Colonic mucosa (tissue), 4 donors: ENCODE measurements at regions not wholly inside any gene's neighbourhood (a gene's known extent, or its start where the extent isn't known, plus 50 kb on each side); places are given as distances from the start of the nearest gene placed in this dataset.

Experiments used
- DNase-seq: peaks from one replicate; pipeline ENCODE4 v3.0.0-alpha.2; 2020
- H3K27ac ChIP-seq: fragments of 200-600 bp; one replicate; pipeline ENCODE4 v1.8.0; 2021
- H3K27me3 ChIP-seq: fragments of 200-600 bp; one replicate; pipeline ENCODE4 v1.8.0; 2021
- H3K36me3 ChIP-seq: fragments of 200-600 bp; one replicate; pipeline ENCODE4 v1.8.0; 2021
- H3K4me1 ChIP-seq: fragments of 200-600 bp; one replicate; pipeline ENCODE4 v1.8.0; 2021; ENCODE audit warnings: mild to moderate bottlenecking
- H3K4me3 ChIP-seq: fragments of 200-600 bp; one replicate; pipeline ENCODE4 v1.8.0; 2021
- H3K9ac ChIP-seq, 2 donors: one replicate each; pipeline ENCODE4 v1.7.0; 2013; ENCODE audit warnings: control low read depth in 2 of 2, low read depth in 2 of 2, low read length in 2 of 2
- H3K9me3 ChIP-seq: fragments of 200-600 bp; one replicate; pipeline ENCODE4 v1.8.0; 2021
- intact Hi-C: fragments of 100-400 bp; cut with DNase I; formaldehyde crosslinking; loops from one replicate; pipeline ENCODE4 v1.14.1; 2022
- TF ChIP-seq, protein P1 (sequence below): fragments of 200-600 bp; IDR thresholded peaks from one replicate; pipeline ENCODE4 v1.8.0; 2022; ENCODE audit warnings: antibody characterized with exemption, mild to moderate bottlenecking
- donor health status: healthy.
- donor health status: DM: no; HTN: no; CAD: no.
- donor health status: DM: no; HTN: no; CAD: no.

GRCh38 chr20:57066126-57066900, 200.1 kb downstream of the BMP7 start:
- DNase-seq: no peak
- Histone ChIP-seq H3K27ac (no peak overlapping the region), H3K9ac (no peak overlapping the region), H3K4me3 (no peak overlapping the region), H3K4me1 (no peaks in the 10 kb centered on the region), H3K9me3 (no peaks in the 10 kb centered on the region), H3K36me3 (no peaks in the 10 kb centered on the region), H3K27me3 (no peaks in the 10 kb centered on the region)
- TF ChIP-seq, protein P1, sequence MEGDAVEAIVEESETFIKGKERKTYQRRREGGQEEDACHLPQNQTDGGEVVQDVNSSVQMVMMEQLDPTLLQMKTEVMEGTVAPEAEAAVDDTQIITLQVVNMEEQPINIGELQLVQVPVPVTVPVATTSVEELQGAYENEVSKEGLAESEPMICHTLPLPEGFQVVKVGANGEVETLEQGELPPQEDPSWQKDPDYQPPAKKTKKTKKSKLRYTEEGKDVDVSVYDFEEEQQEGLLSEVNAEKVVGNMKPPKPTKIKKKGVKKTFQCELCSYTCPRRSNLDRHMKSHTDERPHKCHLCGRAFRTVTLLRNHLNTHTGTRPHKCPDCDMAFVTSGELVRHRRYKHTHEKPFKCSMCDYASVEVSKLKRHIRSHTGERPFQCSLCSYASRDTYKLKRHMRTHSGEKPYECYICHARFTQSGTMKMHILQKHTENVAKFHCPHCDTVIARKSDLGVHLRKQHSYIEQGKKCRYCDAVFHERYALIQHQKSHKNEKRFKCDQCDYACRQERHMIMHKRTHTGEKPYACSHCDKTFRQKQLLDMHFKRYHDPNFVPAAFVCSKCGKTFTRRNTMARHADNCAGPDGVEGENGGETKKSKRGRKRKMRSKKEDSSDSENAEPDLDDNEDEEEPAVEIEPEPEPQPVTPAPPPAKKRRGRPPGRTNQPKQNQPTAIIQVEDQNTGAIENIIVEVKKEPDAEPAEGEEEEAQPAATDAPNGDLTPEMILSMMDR: no peak
- intact Hi-C loops: loop anchor here (10.0 kb wide), 1 partner anchor 512 kb away; no protein-coding TSS in a partner anchor

GRCh38 chr20:57069442-57069841, 197.0 kb downstream of the BMP7 start:
- Histone ChIP-seq H3K36me3 (no peaks in the 10 kb centered on the region), H3K9ac (peak overlapping the region in 1 of 2 donors; percentile 24), H3K4me1 (no peaks in the 10 kb centered on the region), H3K9me3 (no peaks in the 10 kb centered on the region), H3K27ac (no peak overlapping the region), H3K4me3 (no peak overlapping the region), H3K27me3 (no peaks in the 10 kb centered on the region)
- TF ChIP-seq, protein P1: no peak
- DNase-seq: no peak
- intact Hi-C loops: loop anchor here (10.0 kb wide), 1 partner anchor 515 kb away; no protein-coding TSS in a partner anchor

DNA sequence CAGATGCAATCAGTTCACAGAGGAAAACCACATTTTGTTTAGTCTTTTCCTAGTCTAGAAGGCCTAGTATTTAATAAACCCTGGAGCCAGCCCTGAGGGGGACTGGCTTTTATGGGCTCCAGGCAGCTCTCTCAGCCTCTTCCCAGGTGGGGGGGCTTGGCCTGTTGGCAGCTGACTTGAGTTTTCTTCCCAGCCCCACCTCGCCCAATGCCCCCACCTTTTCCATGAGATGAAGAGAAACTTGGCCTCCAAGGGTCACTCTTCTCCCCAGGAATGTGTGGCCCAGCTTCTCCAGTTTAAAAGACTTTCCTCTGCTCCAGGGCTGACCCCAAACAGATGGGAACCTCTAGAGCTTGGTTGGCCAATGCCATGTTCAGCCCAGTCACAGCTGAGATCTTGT, 196.1 kb downstream of the BMP7 start:
- intact Hi-C loops: no loop called here
- H3K4me1 ChIP-seq: no peaks in the 10 kb centered on the region
- H3K27ac ChIP-seq: no peak overlapping the region
- DNase-seq: no peak
- H3K36me3 ChIP-seq: no peaks in the 10 kb centered on the region
- H3K9ac ChIP-seq: no peak overlapping the region
- H3K27me3 ChIP-seq: no peaks in the 10 kb centered on the region
- TF ChIP-seq, protein P1: no peak
- no peak overlapping the region for H3K4me3 ChIP-seq
- no peaks in the 10 kb centered on the region for H3K9me3 ChIP-seq

GRCh38 chr20:57071283-57071731, 195.1 kb downstream of the BMP7 start:
- H3K27me3 ChIP-seq: no peaks in the 10 kb centered on the region

GRCh38 chr20:57071954-57072583, 194.4 kb downstream of the BMP7 start:
- no peak overlapping the region for H3K4me3 ChIP-seq
- no peak for DNase-seq
- TF ChIP-seq, protein P1: no peak
- H3K27me3 ChIP-seq: no peaks in the 10 kb centered on the region
- no peaks in the 10 kb centered on the region for H3K9me3 ChIP-seq
- H3K4me1 ChIP-seq: no peaks in the 10 kb centered on the region
- no peaks in the 10 kb centered on the region for H3K36me3 ChIP-seq
- no peak overlapping the region for H3K9ac ChIP-seq
- intact Hi-C loops: no loop called here
- H3K27ac ChIP-seq: no peak overlapping the region

More at GRCh38 chr20:57071283-57071731, 195.1 kb downstream of the BMP7 start:
- H3K36me3 ChIP-seq: no peaks in the 10 kb centered on the region
- no peaks in the 10 kb centered on the region for H3K9me3 ChIP-seq
- H3K27ac ChIP-seq: no peak overlapping the region
- H3K4me3 ChIP-seq: no peak overlapping the region
- intact Hi-C loops: no loop called here
- no peak for DNase-seq
- no peak overlapping the region for H3K9ac ChIP-seq
- TF ChIP-seq, protein P1: no peak
- H3K4me1 ChIP-seq: no peaks in the 10 kb centered on the region
